Mucosa of gallbladder (tissue), 1 donor: ENCODE measurements at regions not wholly inside any gene's neighbourhood (a gene's known extent, or its start where the extent isn't known, plus 50 kb on each side); places are given as distances from the start of the nearest gene placed in this dataset.
"Not testable (repeated sequence)": the region's sequence is repeated elsewhere in the genome, so short reads cannot be mapped to it uniquely, and the experiment has no call there.

Experiments
- DNase-seq: peaks from one replicate; pipeline ENCODE4 v3.0.0-alpha.2; 2020; ENCODE audit warnings: low spot score
- donor health status: DM: no; HTN: no; CAD: no.

- no peak for DNase-seq
Observed at GRCh38 chr20:50359607-50360217, 150.5 kb upstream of the PTPN1 start.

- no peak for DNase-seq
Observed at GRCh38 chr20:50360218-50360672, 149.9 kb upstream of the PTPN1 start.

- no peak for DNase-seq
Observed at GRCh38 chr20:50360921-50361320, 149.3 kb upstream of the PTPN1 start.

GRCh38 chr20:50362177-50362576 is 148.0 kb upstream of the PTPN1 start:
- not testable (repeated sequence) for DNase-seq

- DNase-seq = no peak
Observed at GRCh38 chr20:50363027-50363426, 147.2 kb upstream of the PTPN1 start.

- no peak for DNase-seq
Observed at GRCh38 chr20:50363479-50363878, 146.7 kb upstream of the PTPN1 start.

- DNase-seq = no peak
Observed at GRCh38 chr20:50364542-50364941, 145.6 kb upstream of the PTPN1 start.

GRCh38 chr20:50366270-50367103 is 143.7 kb upstream of the PTPN1 start:
- DNase-seq = peak; percentile 89

GRCh38 chr20:50367104-50367674 is 143.0 kb upstream of the PTPN1 start:
- DNase-seq = no peak

GRCh38 chr20:50367739-50368375 is 142.3 kb upstream of the PTPN1 start:
- DNase-seq = no peak

- DNase-seq = no peak
Observed at GRCh38 chr20:50368386-50368785, 141.8 kb upstream of the PTPN1 start.

- no peak for DNase-seq
Observed at GRCh38 chr20:50368813-50369224, 141.4 kb upstream of the PTPN1 start.

- peak; percentile 46 for DNase-seq
Observed at GRCh38 chr20:50369225-50370035, 140.8 kb upstream of the PTPN1 start.

GRCh38 chr20:50370036-50370566 is 140.1 kb upstream of the PTPN1 start:
- DNase-seq = no peak

GRCh38 chr20:50371878-50372769 is 138.1 kb upstream of the PTPN1 start:
- DNase-seq = no peak

- DNase-seq = no peak
Observed at GRCh38 chr20:50372770-50373088, 137.5 kb upstream of the PTPN1 start.

GRCh38 chr20:50373674-50374286 is 136.4 kb upstream of the PTPN1 start:
- DNase-seq = no peak

GRCh38 chr20:50374541-50375078 is 135.6 kb upstream of the PTPN1 start:
- no peak for DNase-seq

- no peak for DNase-seq
Observed at GRCh38 chr20:50376179-50376887, 133.8 kb upstream of the PTPN1 start.
